Naive B cell (primary cell): ENCODE measurements at regions not wholly inside any gene's neighbourhood (a gene's known extent, or its start where the extent isn't known, plus 50 kb on each side); places are given as distances from the start of the nearest gene placed in this dataset.

Source experiments
- ATAC-seq, 2 donors: fragments of 150-1000 bp; cut with Tn5 transposase; 2 replicates each; pipeline ENCODE4 v1.10.0; 2021; ENCODE audit warnings: low read depth in 2 of 2, mild to moderate bottlenecking in 2 of 2, moderate library complexity in 2 of 2
- DNase-seq: peaks from one replicate; pipeline ENCODE4 v3.0.0; 2022
- H3K27ac Mint-ChIP-seq, 6 donors: one replicate each; pipeline ENCODE4 v1.8.0; 2020 to 2022; ENCODE audit warnings: mild to moderate bottlenecking in 6 of 6, mixed read lengths in 6 of 6, moderate library complexity in 5 of 6, inconsistent platforms in 2 of 6
- H3K27me3 Mint-ChIP-seq, 3 donors: one replicate each; pipeline ENCODE4 v1.8.0; 2021 to 2022; ENCODE audit warnings: mixed read lengths in 3 of 3, mild to moderate bottlenecking in 1 of 3
- H3K36me3 Mint-ChIP-seq, 2 donors: one replicate each; pipeline ENCODE4 v1.8.0; 2020 to 2022; ENCODE audit warnings: mixed read lengths in 2 of 2, inconsistent platforms in 1 of 2, mild to moderate bottlenecking in 1 of 2
- H3K4me1 Mint-ChIP-seq, 3 donors: one replicate each; pipeline ENCODE4 v1.8.0; 2020 to 2022; ENCODE audit warnings: mixed read lengths in 3 of 3, inconsistent platforms in 1 of 3, mild to moderate bottlenecking in 1 of 3, moderate library complexity in 1 of 3
- H3K4me3 Mint-ChIP-seq, 8 donors: one replicate each; pipeline ENCODE4 v1.8.0; 2020 to 2022; ENCODE audit warnings: mild to moderate bottlenecking in 8 of 8, mixed read lengths in 8 of 8, moderate library complexity in 8 of 8, inconsistent platforms in 2 of 8
- H3K9me3 Mint-ChIP-seq, 7 donors: one replicate each; pipeline ENCODE4 v1.8.0; 2020 to 2022; ENCODE audit warnings: mixed read lengths in 7 of 7, mild to moderate bottlenecking in 5 of 7, inconsistent platforms in 2 of 7, moderate library complexity in 1 of 7

GRCh38 chr13:33891196-33891742 lies 73.3 kb downstream of the RFC3 start:
- Mint-ChIP-seq H3K4me3 (no peak overlapping the region), H3K9me3 (peaks cover 13 to 52% (median 38%) of the 10 kb centered on the region in 7 donors), H3K27me3 (no peaks in the 10 kb centered on the region), H3K36me3 (peaks cover 24 to 30% of the 10 kb centered on the region in 2 donors), H3K27ac (no peak overlapping the region), H3K4me1 (no peaks in the 10 kb centered on the region)
- DNase-seq (no peak), ATAC-seq (no peak)

DNA sequence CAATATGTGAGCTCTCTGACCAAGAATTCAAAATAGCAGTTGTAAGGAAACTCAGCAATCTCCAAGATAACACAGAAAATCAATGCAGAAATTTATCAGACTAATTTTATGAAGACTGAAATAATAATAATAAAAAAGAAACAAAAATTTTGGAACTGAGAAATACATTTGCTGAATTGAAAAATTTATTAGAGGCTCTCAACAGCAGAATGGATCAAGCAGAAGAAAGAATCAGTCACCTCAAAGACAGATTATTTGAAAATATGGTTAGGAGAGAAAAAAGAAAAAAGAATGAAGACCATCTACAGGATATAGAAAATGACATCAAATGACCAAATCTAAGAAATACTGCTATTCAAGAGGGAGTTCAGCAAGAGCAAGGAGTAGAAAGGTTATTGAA lies 75.6 kb downstream of the RFC3 start:
- no peak for ATAC-seq
- DNase-seq: no peak
- H3K4me3 Mint-ChIP-seq: no peak overlapping the region
- H3K9me3 Mint-ChIP-seq: peaks cover 19 to 73% (median 48%) of the 10 kb centered on the region in 7 donors
- H3K4me1 Mint-ChIP-seq: no peaks in the 10 kb centered on the region
- H3K27me3 Mint-ChIP-seq: no peaks in the 10 kb centered on the region
- peaks cover 27 to 41% of the 10 kb centered on the region in 2 donors for H3K36me3 Mint-ChIP-seq
- no peak overlapping the region for H3K27ac Mint-ChIP-seq

- H3K4me3 Mint-ChIP-seq: no peak overlapping the region
- no peak for DNase-seq
- peak overlapping the region in 1 of 6 donors; percentile 2 for H3K27ac Mint-ChIP-seq
- no peak for ATAC-seq
- H3K36me3 Mint-ChIP-seq: peaks cover 0 to 9% of the 10 kb centered on the region in 2 donors
- peaks cover 2 to 14% (median 13%) of the 10 kb centered on the region in 7 donors for H3K9me3 Mint-ChIP-seq
- no peaks in the 10 kb centered on the region for H3K27me3 Mint-ChIP-seq
- no peaks in the 10 kb centered on the region for H3K4me1 Mint-ChIP-seq
Observed at GRCh38 chr13:33904431-33904830, 86.5 kb downstream of the RFC3 start.

- Mint-ChIP-seq H3K27ac (no peak overlapping the region), H3K9me3 (no peaks in the 10 kb centered on the region), H3K4me1 (no peaks in the 10 kb centered on the region), H3K36me3 (peaks cover 0 to 9% of the 10 kb centered on the region in 2 donors), H3K4me3 (no peak overlapping the region), H3K27me3 (no peaks in the 10 kb centered on the region)
- DNase-seq (no peak), ATAC-seq (no peak)
Observed at GRCh38 chr13:33908116-33908515, 90.2 kb downstream of the RFC3 start.

DNA sequence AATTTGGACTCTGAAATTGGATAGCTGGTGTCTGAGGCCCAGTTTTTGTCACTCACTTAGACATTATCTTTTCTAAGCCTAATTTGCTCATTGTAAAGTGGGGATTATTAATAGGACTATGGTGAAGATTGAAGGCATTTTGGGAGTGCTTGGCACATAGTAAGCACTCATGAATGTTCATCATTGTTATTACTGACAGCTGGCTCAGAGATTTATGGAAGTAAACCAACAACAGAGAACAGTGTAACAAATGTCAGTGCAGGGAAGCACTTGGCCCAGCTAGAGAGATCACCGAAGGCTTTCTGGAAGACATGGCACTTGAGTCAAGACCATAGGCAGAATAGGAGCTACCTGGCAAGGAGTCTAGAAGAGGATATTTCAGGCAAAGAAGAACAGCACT lies 92.3 kb downstream of the RFC3 start:
- no peak for ATAC-seq
- no peaks in the 10 kb centered on the region for H3K36me3 Mint-ChIP-seq
- H3K4me1 Mint-ChIP-seq: no peaks in the 10 kb centered on the region
- DNase-seq: no peak
- no peak overlapping the region for H3K4me3 Mint-ChIP-seq
- no peaks in the 10 kb centered on the region for H3K9me3 Mint-ChIP-seq
- H3K27ac Mint-ChIP-seq: no peak overlapping the region
- no peaks in the 10 kb centered on the region for H3K27me3 Mint-ChIP-seq

GRCh38 chr13:33911521-33911920 lies 93.6 kb downstream of the RFC3 start:
- no peaks in the 10 kb centered on the region for H3K9me3 Mint-ChIP-seq
- H3K4me1 Mint-ChIP-seq: no peaks in the 10 kb centered on the region
- H3K36me3 Mint-ChIP-seq: no peaks in the 10 kb centered on the region
- no peak overlapping the region for H3K27ac Mint-ChIP-seq
- no peak for DNase-seq
- no peak for ATAC-seq
- no peaks in the 10 kb centered on the region for H3K27me3 Mint-ChIP-seq
- no peak overlapping the region for H3K4me3 Mint-ChIP-seq

- no peaks in the 10 kb centered on the region for H3K27me3 Mint-ChIP-seq
Observed at GRCh38 chr13:33913829-33914228, 95.9 kb downstream of the RFC3 start.

DNA sequence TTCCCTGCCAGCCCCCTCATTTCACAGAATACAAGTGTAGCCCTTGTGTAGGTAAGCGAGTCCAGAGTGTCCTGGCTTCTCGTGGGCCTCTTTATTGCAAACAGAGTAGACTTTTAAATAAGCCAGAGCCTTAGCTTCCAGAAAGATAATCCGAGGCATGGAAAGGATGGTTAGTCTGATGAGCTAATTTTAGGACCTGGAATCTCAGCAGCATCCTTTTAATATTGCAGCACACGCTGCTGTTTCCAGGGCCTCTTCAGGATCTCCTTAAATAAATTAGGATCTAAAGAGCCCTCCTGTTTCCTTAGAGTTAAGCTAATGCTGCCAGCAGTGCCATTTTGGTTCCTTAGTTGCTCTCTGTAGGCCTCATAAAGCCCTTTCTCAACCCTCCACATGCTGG lies 99.2 kb downstream of the RFC3 start:
- DNase-seq: no peak
- H3K36me3 Mint-ChIP-seq: no peaks in the 10 kb centered on the region

More at GRCh38 chr13:33913829-33914228, 95.9 kb downstream of the RFC3 start:
- ATAC-seq (no peak), DNase-seq (no peak)
- H3K27ac Mint-ChIP-seq: no peak overlapping the region
- no peaks in the 10 kb centered on the region for H3K4me1 Mint-ChIP-seq
- no peaks in the 10 kb centered on the region for H3K9me3 Mint-ChIP-seq
- H3K4me3 Mint-ChIP-seq: no peak overlapping the region
- H3K36me3 Mint-ChIP-seq: no peaks in the 10 kb centered on the region

DNA sequence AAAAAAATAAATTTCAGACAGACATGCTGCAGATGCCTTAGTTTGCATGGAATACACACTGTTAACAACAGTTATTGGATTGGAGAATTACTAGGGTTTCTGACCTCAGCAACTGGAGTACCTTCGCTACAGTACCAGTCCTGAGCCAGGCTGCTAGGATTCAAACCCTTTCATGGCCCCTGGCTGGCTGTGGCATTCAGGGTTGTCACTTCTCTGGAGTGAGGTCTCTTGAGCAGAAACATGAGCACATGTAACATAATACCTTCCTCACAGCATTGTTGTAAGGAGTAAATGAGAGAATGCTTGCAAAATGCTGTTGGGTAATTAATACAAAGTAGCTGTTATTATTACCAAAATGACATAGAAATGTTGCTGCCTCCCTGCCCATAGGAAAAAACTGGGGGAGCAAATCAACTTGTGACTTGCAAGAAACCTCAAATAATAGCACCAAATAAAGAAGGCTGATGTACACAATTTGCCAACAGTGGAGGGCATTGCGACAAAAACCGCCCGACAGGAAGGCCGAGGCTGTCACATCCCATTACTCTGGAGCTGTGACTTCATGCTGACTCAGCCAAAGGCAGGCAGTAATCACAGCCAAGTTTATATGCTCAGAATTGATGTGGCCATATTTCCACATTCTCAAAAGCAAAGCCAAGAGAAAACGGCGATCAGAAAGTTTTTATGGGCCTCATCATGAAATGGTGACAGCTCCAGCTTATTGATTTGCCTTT lies 100.4 kb downstream of the RFC3 start:
- Mint-ChIP-seq H3K4me3 (no peak overlapping the region), H3K27me3 (no peaks in the 10 kb centered on the region), H3K9me3 (no peaks in the 10 kb centered on the region), H3K27ac (no peak overlapping the region), H3K4me1 (no peaks in the 10 kb centered on the region), H3K36me3 (no peaks in the 10 kb centered on the region)
- ATAC-seq (no peak), DNase-seq (no peak)

More for the DNA sequence above, 99.2 kb downstream of the RFC3 start:
- ATAC-seq: no peak
- Mint-ChIP-seq H3K4me1 (no peaks in the 10 kb centered on the region), H3K4me3 (no peak overlapping the region), H3K27me3 (no peaks in the 10 kb centered on the region), H3K9me3 (no peaks in the 10 kb centered on the region), H3K27ac (no peak overlapping the region)

DNA sequence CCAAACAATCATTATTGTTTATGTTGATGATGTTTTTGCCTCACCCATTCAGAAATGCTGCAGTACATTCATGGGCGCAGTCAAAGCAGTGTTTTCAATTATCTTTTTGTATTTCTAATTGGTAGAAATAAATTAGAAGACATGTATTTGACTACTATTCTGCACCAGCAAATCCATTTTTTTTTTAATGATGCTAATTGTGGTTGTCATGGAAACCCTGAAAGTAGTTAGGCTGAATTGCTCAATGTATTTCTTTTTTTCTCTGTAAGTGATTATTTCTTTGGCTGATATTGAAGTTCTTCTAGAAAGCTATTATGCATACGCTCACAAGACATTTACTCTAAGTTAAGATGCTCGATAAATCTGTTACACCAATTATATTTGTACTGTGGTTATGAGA lies 101.2 kb downstream of the RFC3 start:
- no peak overlapping the region for H3K27ac Mint-ChIP-seq
- H3K27me3 Mint-ChIP-seq: no peaks in the 10 kb centered on the region
- no peaks in the 10 kb centered on the region for H3K9me3 Mint-ChIP-seq
- no peak overlapping the region for H3K4me3 Mint-ChIP-seq
- no peaks in the 10 kb centered on the region for H3K36me3 Mint-ChIP-seq
- no peaks in the 10 kb centered on the region for H3K4me1 Mint-ChIP-seq
- ATAC-seq (no peak), DNase-seq (no peak)

DNA sequence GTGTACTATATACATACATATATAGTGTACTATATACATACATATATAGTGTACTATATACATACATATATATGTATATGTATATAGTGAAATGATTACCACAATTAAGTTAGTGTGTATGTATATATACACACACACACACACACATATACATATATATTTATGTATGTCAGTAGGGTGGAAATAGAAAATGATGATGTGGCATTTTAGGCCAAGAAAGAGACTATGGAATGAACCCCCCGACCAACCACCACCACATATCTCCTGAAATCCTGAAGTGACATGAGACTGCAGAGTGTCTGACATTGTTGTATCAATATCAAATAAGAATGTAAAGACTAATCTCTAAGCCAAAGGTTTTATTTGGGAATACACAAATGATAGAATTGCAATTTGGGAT lies 107.6 kb downstream of the RFC3 start:
- no peaks in the 10 kb centered on the region for H3K9me3 Mint-ChIP-seq
- no peaks in the 10 kb centered on the region for H3K27me3 Mint-ChIP-seq
- no peak overlapping the region for H3K4me3 Mint-ChIP-seq
- no peak overlapping the region for H3K27ac Mint-ChIP-seq
- ATAC-seq (no peak), DNase-seq (no peak)
- H3K36me3 Mint-ChIP-seq: no peaks in the 10 kb centered on the region
- H3K4me1 Mint-ChIP-seq: no peaks in the 10 kb centered on the region

- Mint-ChIP-seq H3K4me3 (no peak overlapping the region), H3K27ac (no peak overlapping the region), H3K27me3 (no peaks in the 10 kb centered on the region), H3K4me1 (no peaks in the 10 kb centered on the region), H3K9me3 (no peaks in the 10 kb centered on the region), H3K36me3 (no peaks in the 10 kb centered on the region)
- ATAC-seq: no peak
- no peak for DNase-seq
Observed at GRCh38 chr13:33927315-33927714, 109.4 kb downstream of the RFC3 start.

DNA sequence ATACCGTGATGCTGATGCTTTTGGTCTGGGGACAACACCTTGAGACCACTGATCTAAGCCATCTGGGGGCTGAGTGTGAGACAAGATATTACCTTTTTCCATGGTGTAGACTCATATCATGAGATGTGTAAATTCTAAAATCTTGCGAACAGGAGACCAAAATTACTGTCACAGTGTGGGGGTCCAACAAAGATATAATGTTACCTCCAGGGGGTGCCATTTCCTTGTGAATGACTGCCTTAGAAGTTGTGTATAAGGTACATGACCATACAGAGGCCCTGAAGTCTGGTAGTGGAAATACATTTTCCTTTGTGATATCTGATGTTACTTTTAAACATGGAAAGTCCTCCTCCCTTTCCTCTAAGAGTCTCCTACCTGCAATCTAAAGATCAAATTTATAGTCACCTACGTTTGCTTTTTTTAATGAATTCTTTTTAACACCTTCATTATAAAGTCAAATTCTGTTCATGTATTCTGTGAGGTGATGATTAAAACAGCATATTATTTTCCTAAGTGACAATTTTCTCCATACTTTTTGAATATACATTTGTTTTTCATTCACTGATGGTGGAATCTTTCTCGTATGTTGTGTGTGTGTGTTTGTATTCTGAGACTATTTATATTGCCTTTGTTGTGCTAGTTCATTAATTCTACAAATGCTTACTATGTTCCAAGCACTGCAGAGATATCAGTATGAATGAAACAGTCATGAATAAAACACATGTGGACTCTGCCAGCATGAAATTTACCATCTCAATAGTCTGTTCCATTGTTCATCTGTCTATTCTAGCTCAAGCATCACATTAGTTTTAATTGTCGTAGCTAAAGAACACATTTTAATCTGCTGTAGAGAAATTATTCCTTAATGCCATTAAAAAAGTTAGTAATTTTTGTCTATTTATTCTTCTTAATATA lies 113.7 kb downstream of the RFC3 start:
- no peaks in the 10 kb centered on the region for H3K4me1 Mint-ChIP-seq
- no peaks in the 10 kb centered on the region for H3K36me3 Mint-ChIP-seq
- no peaks in the 10 kb centered on the region for H3K27me3 Mint-ChIP-seq
- DNase-seq: no peak
- H3K9me3 Mint-ChIP-seq: no peaks in the 10 kb centered on the region
- H3K4me3 Mint-ChIP-seq: no peak overlapping the region
- ATAC-seq: no peak
- H3K27ac Mint-ChIP-seq: no peak overlapping the region
